Esophagus muscularis mucosa (tissue), 4 donors: ENCODE measurements at regions not wholly inside any gene's neighbourhood (a gene's known extent, or its start where the extent isn't known, plus 50 kb on each side); places are given as distances from the start of the nearest gene placed in this dataset.

Experiments used
- DNase-seq: peaks from one replicate; pipeline ENCODE4 v3.0.0-alpha.2; 2017; ENCODE audit errors: extremely low spot score
- H3K27ac ChIP-seq, 4 donors: fragments of 200-600 bp; sonication (generic); replicated peaks in 1 of 4; 1 replicate in 3 of 4; 2 replicates in 1 of 4; pipeline ENCODE4 v1.5.1; 2016 to 2019; ENCODE audit warnings: mild to moderate bottlenecking in 1 of 4
- H3K27me3 ChIP-seq, 4 donors: fragments of 200-600 bp; sonication (generic); one replicate each; pipeline versions ENCODE4 v1.5.1 to v1.6.0; 2016 to 2019
- H3K36me3 ChIP-seq, 4 donors: fragments of 200-600 bp; sonication (generic); one replicate each; pipeline ENCODE4 v1.5.1; 2016 to 2019
- H3K4me1 ChIP-seq, 4 donors: fragments of 200-600 bp; sonication (generic); one replicate each; pipeline ENCODE4 v1.5.1; 2016 to 2019
- H3K4me3 ChIP-seq, 4 donors: fragments of 200-600 bp; sonication (generic); 1 replicate in 2 of 4; 2 replicates in 2 of 4; pipeline ENCODE4 v1.5.1; 2016 to 2019; ENCODE audit warnings: mild to moderate bottlenecking in 4 of 4, moderate library complexity in 1 of 4
- H3K9me3 ChIP-seq, 4 donors: fragments of 200-600 bp; sonication (generic); 1 replicate in 3 of 4; 2 replicates in 1 of 4; pipeline ENCODE4 v1.5.1; 2016 to 2019
- CTCF ChIP-seq, 3 experiments: fragments of 200-600 bp in 2 of 3; fragments of 450-650 bp in 1 of 3; sonication (generic) in 2 of 3; IDR thresholded peaks; one replicate each; pipeline ENCODE4 v1.5.1; 2017 to 2019; ENCODE audit warnings: antibody characterized with exemption in 3 of 3, mild to moderate bottlenecking in 2 of 3, moderate library complexity in 1 of 3
- EP300 ChIP-seq: sonication (generic); formaldehyde crosslinking; IDR thresholded peaks from one replicate; pipeline ENCODE4 v1.6.1; 2017; ENCODE audit warnings: antibody characterized with exemption
- POLR2A ChIP-seq: fragments of 450-650 bp; IDR thresholded peaks from one replicate; pipeline ENCODE4 v1.6.1; 2017; ENCODE audit warnings: antibody characterized with exemption, moderate library complexity, mild to moderate bottlenecking, low read depth
- POLR2AphosphoS5 ChIP-seq, 2 donors: sonication (generic); formaldehyde crosslinking; IDR thresholded peaks; one replicate each; pipeline ENCODE4 v1.6.1; 2017; ENCODE audit warnings: antibody characterized with exemption in 2 of 2
- WGBS: methylation state at CpG from one replicate; pipeline ENCODE4 v1.1.5; 2018; 5-methylcytosine and 5-hydroxymethylcytosine counted together
- intact Hi-C: fragments of 100-400 bp; cut with DNase I; formaldehyde crosslinking; loops from one replicate; pipeline ENCODE4 v1.15.1; 2023

GRCh38 chr5:9781275-9781674, 151.1 kb upstream of the TAS2R1 start:
- Histone ChIP-seq H3K9me3 (peaks cover 0 to 10% (median 0%) of the 10 kb centered on the region in 4 donors), H3K27me3 (no peaks in the 10 kb centered on the region), H3K36me3 (no peaks in the 10 kb centered on the region), H3K4me1 (no peaks in the 10 kb centered on the region), H3K4me3 (no peak overlapping the region), H3K27ac (no peak overlapping the region)
- DNase-seq: no peak
- WGBS: 88% methylated on average over 2 of the region's 2 CpGs
- TF ChIP-seq EP300 (no peak), POLR2A (no peak), POLR2AphosphoS5 (IDR thresholded peaks at IDR 0.05) (no peak), CTCF (IDR thresholded peaks at IDR 0.05) (no peak)
- intact Hi-C loops: no loop called here

GRCh38 chr5:9780501-9780900, 150.3 kb upstream of the TAS2R1 start:
- Histone ChIP-seq H3K27ac (no peak overlapping the region), H3K4me1 (no peaks in the 10 kb centered on the region), H3K36me3 (no peaks in the 10 kb centered on the region), H3K4me3 (no peak overlapping the region), H3K27me3 (no peaks in the 10 kb centered on the region), H3K9me3 (peaks cover 0 to 10% (median 0%) of the 10 kb centered on the region in 4 donors)
- WGBS: 92% methylated on average over 11 of the region's 11 CpGs
- TF ChIP-seq POLR2AphosphoS5 (IDR thresholded peaks at IDR 0.05) (no peak), CTCF (IDR thresholded peaks at IDR 0.05) (no peak)
- intact Hi-C loops: no loop called here
- no peak for DNase-seq

GRCh38 chr5:9776525-9776924, 146.4 kb upstream of the TAS2R1 start:
- intact Hi-C loops: no loop called here
- no peak overlapping the region for H3K4me3 ChIP-seq
- H3K27ac ChIP-seq: no peak overlapping the region
- DNase-seq: no peak
- TF ChIP-seq POLR2A (no peak), CTCF (IDR thresholded peaks at IDR 0.05) (no peak), POLR2AphosphoS5 (IDR thresholded peaks at IDR 0.05) (no peak), EP300 (no peak)
- H3K4me1 ChIP-seq: no peaks in the 10 kb centered on the region
- 56% methylated on average over 3 of the region's 3 CpGs for WGBS
- H3K27me3 ChIP-seq: no peaks in the 10 kb centered on the region
- H3K9me3 ChIP-seq: peaks cover 0 to 10% (median 0%) of the 10 kb centered on the region in 4 donors
- H3K36me3 ChIP-seq: no peaks in the 10 kb centered on the region

- intact Hi-C loops: no loop called here
- no peak for TF ChIP-seq POLR2AphosphoS5 (IDR thresholded peaks at IDR 0.05)
- TF ChIP-seq CTCF (IDR thresholded peaks at IDR 0.05): no peak
- no peak for TF ChIP-seq POLR2A
- no peak for TF ChIP-seq EP300
- peaks cover 0 to 5% (median 0%) of the 10 kb centered on the region in 4 donors for H3K9me3 ChIP-seq
Measured at GRCh38 chr5:9775339-9775738, 145.2 kb upstream of the TAS2R1 start.

GRCh38 chr5:9774472-9775079, 144.4 kb upstream of the TAS2R1 start:
- H3K4me1 ChIP-seq: no peaks in the 10 kb centered on the region
- 77% methylated on average over 3 of the region's 3 CpGs for WGBS
- DNase-seq: no peak

More at GRCh38 chr5:9775339-9775738, 145.2 kb upstream of the TAS2R1 start:
- Histone ChIP-seq H3K27me3 (no peaks in the 10 kb centered on the region), H3K27ac (no peak overlapping the region), H3K4me1 (no peaks in the 10 kb centered on the region), H3K4me3 (no peak overlapping the region), H3K36me3 (no peaks in the 10 kb centered on the region)
- DNase-seq: no peak

More at GRCh38 chr5:9774472-9775079, 144.4 kb upstream of the TAS2R1 start:
- no peaks in the 10 kb centered on the region for H3K9me3 ChIP-seq
- intact Hi-C loops: no loop called here
- H3K27ac ChIP-seq: no peak overlapping the region
- H3K27me3 ChIP-seq: no peaks in the 10 kb centered on the region
- TF ChIP-seq POLR2AphosphoS5 (IDR thresholded peaks at IDR 0.05) (no peak), EP300 (no peak)
- no peaks in the 10 kb centered on the region for H3K36me3 ChIP-seq
- no peak overlapping the region for H3K4me3 ChIP-seq
